GM12892 (cell line): ENCODE measurements at regions not wholly inside any gene's neighbourhood (a gene's known extent, or its start where the extent isn't known, plus 50 kb on each side); places are given as distances from the start of the nearest gene placed in this dataset.

Experiments
- POLR2A ChIP-seq: IDR thresholded peaks from 2 replicates; pipeline ENCODE4 v1.6.1; 2011; ENCODE audit warnings: low read depth, low read length, control low read depth
- POLR2AphosphoS5 ChIP-seq: IDR thresholded peaks from 2 replicates; pipeline ENCODE4 v1.6.1; 2011; ENCODE audit warnings: low read depth, low read length, control low read depth
- TAF1 ChIP-seq: IDR thresholded peaks from 2 replicates; pipeline ENCODE4 v1.6.1; 2011; ENCODE audit warnings: low read depth, mild to moderate bottlenecking, control low read depth, low read length, borderline replicate concordance

DNA sequence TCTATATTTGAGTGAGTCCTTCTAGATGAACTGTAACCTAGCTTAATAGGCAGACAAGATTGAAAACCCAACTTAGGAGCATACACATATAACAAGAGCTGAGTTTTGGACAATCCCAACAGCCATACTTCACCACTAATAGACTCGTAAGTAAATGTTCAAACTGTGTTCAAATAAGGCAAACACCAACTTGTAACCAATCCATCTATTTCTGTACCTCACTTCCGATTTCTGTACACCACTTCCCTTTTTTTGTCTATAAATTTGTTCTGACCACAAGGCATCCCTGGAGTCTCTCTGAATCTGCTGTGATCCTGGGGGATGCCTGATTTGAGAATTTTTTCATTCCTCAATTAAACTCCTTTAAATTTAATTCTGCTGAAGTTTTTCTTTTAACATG, 1149.1 kb upstream of the NRXN1 start:
- no peak for TF ChIP-seq POLR2AphosphoS5
- no peak for TF ChIP-seq POLR2A
- TF ChIP-seq TAF1: no peak
